HTR-8/SVneo (cell line): ENCODE measurements at regions not wholly inside any gene's neighbourhood (a gene's known extent, or its start where the extent isn't known, plus 50 kb on each side); places are given as distances from the start of the nearest gene placed in this dataset.
"Not testable (repeated sequence)": the region's sequence is repeated elsewhere in the genome, so short reads cannot be mapped to it uniquely, and the experiment has no call there.

Source experiments
- DNase-seq: peaks from one replicate; pipeline ENCODE4 v3.0.0; 2011; ENCODE audit warnings: low spot score, mixed read lengths; ENCODE audit not compliant: insufficient read length
- FAIRE-seq: peaks from 2 replicates; lab custom pipeline; 2011; peaks lifted over from hg19 to GRCh38; lab: Jason Lieb, UNC

DNA sequence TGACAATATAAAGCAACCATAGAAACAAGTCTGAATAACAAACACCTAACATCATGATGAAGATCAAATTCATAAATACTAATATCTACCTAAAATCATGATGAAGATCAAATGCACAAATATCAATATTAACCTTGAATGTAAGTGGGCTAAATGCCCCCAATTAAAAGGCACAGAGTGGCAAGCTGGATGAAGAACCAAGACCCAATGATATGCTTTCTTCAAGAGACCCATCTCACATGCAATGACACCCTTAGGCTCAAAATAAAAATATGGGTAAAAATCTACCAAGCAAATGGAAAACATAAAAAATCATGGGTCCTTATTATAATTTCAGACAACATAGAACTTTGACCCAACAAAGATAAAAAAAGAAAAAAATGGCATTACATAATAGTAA is 578.5 kb upstream of the PTCHD4 start:
- FAIRE-seq, result no peak
- DNase-seq, result no peak

DNA sequence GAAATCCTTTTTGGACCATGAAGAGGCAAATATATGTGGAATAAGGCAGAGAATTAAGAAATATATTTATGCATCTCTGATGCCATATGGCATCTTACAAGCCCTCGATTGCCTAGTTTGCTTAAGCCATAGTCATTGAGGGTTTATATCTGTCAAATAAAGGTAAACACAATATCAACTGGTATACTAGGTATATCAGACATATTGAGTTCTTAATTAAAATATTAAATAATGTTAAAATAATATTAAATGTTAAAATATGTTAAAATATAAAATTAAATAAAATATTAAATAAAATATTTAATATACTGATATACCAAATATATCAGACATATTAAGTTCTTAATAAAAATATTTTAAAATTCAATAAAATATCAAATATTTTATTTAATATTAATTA is 567.4 kb upstream of the PTCHD4 start:
- FAIRE-seq, result no peak

DNA sequence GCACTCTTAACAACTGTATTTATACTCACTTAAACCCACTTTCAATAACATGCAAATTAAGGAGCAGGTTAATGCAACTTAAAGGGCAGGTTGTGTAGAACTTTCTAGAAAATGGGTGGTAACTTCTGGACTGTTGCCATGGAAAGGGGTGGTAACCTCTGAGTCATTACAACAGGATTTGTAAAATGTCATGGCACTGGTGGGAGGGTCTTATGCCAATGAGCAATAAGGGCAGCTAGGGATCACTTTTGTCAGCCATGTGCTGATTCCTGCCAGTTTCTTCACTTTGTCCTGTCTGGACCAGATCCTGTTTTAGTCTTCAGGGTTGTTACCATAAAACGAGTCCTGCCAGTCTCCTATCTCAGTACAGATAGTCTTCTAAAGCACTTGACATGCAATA is 560.5 kb upstream of the PTCHD4 start:
- no peak for DNase-seq

More for the DNA sequence above, 567.4 kb upstream of the PTCHD4 start:
- no peak for DNase-seq

DNA sequence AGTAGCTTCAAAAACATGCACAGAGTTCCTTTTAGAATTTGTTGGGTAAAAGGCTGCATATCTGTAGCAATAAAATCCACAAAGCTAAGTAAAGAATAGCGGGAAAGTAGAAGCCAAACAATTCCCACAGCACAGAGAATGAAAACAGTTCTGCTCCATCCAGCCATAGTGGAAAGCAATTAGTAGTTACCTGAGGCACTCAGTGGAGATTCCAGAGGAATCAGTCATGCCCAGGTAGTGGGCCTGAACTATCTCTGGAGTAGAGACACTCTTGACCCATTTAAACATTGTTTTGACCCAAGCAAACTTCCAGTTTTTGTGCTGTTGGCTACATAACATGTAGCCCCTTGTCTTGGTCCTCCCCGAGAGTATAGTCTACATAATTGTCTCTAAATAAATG is 559.5 kb upstream of the PTCHD4 start:
- no peak for FAIRE-seq

More for the DNA sequence above, 560.5 kb upstream of the PTCHD4 start:
- no peak for FAIRE-seq

DNA sequence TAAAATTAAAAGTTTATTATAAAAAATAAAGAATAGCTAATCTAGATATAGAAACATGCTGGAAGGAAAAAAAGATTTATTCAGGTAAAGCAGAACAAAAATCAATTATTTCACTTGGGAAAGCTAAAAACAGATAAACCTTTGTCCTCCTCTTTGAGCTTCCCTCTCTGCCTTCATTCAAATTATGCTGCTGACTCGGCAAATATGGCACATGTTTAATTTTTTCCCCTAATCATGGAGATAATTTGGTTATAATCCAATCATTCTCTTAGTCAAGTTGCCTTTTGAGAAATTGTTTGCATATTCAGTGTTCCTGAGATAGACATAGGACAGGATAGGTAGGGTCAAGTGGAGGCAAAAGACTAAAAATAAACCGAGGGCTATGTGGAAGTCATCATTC is 556.8 kb upstream of the PTCHD4 start:
- FAIRE-seq (no peak), DNase-seq (no peak)

More for the DNA sequence above, 559.5 kb upstream of the PTCHD4 start:
- DNase-seq, result no peak

DNA sequence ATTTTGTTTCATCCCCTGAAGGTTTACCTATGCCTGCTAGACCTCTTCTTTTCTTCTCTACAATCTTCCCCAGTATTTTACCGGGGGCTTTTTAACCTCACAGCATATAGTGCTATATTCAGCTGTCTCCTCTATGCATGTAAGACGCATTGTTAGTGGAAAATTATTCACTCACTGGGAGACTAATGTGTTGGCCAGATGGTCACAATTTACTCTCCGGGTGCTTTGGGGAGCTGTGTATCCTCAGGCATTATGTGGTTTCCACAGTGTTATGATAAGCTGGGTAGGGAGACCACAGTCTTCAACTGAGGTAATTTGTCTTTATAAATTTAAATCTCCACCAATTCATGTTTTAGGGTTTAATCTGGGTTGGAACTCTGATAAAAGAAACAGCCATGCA is 553.8 kb upstream of the PTCHD4 start:
- FAIRE-seq (no peak), DNase-seq (peak; percentile 4)

DNA sequence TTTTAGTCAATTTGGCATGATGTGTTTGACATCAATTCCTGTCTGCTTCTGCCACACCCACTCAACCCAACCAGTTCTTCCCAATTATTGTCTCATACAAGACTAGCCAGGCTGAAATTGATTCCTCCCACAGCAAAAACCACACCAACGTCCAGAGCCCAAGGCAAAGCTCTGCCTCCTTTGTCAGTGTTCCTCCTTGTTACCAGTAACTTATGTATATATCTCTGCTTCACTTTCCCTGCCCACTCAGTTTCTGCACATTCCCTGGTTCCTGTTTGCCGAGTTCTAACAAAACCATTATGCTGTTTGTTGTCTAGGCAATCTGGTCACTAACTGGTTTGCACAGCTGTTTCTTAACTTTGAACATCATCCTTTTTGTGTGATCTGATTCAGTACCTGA is 547.9 kb upstream of the PTCHD4 start:
- FAIRE-seq (no peak), DNase-seq (no peak)

DNA sequence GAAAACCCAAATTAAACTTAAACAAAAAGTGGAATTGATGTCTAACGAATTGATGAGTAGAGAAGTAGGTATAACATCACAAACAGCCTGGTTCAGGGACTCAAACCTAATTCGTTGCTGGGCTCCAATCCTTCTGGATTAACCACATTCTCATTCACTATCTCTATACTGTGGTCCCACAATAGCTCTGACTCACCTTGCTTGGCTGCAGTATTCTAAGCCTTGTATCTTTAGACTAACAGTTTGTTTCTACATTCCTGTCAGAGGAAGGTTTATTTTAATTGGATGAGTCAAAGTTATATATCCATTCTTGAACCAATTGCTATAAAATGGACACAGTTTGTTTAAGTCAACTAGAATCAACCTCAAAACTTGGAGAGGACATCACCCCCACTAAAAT is 530.5 kb upstream of the PTCHD4 start:
- no peak for DNase-seq
- no peak for FAIRE-seq

DNA sequence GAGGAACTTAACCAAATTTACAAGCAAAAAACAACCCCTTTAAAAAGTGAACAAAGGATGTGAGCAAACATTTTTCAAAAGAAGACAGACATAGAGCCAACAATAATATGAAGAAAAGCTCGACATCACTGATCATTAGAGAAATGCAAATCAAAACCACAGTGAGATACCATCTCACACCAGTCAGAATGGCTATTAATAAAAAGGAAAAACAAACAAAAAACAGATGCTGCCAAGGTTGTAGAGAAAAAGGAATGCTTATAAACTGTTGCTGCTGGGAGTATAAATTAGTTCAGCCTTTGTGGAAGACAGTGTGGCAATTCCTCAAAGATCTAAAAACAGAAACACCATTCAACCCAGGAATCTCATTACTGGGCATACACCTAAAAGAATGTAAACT is 527.8 kb upstream of the PTCHD4 start:
- not testable (repeated sequence) for DNase-seq, FAIRE-seq

DNA sequence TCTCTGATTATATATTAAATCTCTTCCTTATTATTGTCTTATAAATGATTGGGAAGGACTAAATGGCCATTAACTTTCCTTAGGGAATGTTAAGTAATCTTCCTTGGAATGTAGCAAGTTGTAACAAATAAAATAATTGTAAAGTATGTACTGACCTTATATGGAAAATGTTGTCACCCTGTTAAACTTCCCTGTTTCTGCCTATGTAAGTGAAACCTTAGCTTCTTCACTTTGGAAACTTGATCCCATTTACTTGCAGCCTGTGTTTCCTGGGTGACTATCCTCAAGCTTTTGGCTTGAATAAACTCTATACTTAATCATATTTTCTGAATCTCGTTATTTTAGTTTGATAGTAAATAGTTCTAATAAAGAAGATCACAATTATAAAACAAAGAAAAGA is 519.5 kb upstream of the PTCHD4 start:
- FAIRE-seq, result no peak
- DNase-seq, result no peak

DNA sequence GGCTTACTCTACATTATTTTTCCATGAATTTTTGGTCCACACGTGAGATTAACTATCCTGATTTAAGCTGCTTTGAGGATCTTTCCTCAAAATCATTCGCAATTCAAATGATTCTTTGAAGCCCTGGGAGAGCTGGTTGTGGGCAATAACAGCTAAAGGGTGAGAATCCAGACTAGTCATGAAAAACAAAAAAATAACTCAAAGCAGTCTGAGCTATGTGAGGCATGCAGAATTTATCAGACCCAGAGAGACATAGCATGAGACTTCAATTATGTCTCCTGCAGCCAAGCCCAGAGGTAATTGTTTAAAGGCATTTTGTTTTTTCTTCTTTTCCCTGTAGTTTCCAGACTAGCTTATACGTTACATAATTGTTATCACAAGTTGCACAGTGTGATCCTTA is 517.3 kb upstream of the PTCHD4 start:
- no peak for FAIRE-seq
- no peak for DNase-seq

DNA sequence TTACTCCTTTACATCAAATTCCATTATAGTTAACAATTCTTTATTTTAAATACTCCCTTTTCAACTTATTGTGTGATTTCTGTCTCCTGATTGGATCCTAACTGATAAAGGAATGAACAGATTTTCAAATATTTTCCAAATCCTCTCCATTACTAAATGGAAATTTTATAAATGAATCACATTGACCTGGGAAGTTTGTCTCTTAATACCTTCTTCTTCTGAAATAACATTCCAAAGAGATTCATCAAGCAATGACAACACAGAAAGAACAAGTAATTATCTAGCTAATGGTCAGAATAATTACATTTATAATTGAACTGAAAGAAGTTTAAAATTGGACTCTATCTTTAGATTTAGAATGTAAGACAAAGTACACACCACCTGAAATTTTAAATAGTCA is 515.4 kb upstream of the PTCHD4 start:
- no peak for FAIRE-seq
- DNase-seq, result no peak

DNA sequence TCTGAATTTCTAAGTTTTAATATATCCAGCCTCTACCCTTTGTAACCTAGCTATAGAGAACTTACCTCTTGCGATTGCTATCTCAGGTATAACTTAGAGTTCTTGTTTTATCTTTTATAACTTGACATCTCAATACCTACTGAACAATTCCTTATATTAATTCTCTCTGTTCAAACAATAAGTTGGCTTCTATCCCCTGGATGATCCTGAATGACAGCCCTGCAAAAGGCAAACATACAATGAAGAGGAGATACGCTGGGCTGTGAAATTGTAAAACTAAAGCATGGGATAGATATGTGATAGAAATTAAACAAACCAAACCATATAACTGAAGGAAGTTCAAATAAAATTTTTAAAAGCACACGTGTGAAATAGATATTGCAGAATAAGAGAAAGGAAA is 513.6 kb upstream of the PTCHD4 start:
- FAIRE-seq (no peak), DNase-seq (no peak)

DNA sequence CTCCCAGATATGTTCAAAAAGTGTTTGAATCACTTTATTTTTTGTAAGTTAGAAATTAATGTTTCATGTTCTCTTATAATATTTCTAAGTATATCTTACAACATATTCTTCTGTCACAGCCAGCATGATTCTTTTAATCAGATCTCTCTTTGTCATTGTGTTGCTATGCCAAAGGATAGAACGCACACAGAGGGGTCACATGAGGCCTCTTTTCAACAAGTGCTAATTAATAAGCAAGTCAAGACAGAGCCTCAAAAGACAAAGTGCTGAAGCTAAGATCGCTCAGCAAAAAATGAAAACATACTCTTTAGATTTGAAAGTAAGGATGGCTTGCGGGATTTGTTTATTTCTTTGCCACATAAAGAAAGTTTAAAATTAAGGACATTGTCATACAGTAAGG is 508.8 kb upstream of the PTCHD4 start:
- FAIRE-seq (no peak), DNase-seq (no peak)

DNA sequence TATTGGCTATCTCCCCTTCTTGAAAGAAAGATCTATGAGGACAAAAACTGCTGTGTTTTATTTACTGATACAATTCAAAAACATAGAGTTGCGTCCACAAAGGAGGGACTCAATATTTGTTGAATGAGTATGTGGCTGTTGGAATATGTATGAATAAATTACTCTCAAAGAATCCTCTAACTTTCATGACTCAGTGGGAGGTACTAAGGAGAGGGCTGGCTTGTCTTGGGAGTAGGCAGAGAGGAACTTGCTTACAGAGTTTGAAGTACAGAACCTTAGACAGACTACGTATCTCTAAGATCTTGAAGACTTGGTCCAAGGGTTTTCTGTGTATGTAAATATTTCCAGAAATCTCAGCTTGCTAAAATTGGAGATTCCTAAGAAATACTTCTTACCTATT is 504.0 kb upstream of the PTCHD4 start:
- DNase-seq (no peak), FAIRE-seq (no peak)

DNA sequence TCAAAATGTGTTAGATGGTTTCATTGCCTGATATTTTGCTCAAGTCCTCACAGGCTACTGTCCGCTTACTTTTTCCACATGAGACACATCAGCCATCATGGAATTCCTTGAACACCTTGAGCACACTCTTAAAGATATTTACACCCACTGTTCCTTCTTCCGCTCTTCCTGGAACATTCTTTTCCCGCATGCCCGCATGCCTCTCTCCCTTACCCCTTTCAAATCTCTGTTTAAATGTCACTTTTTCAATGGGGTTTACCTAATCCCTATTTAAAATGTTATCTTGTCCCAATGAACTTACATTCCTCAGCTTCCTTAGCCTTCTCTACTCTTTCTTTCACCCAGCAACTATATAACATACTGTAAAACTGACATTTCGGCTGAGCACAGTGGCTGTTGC is 503.3 kb upstream of the PTCHD4 start:
- FAIRE-seq (no peak), DNase-seq (no peak)

DNA sequence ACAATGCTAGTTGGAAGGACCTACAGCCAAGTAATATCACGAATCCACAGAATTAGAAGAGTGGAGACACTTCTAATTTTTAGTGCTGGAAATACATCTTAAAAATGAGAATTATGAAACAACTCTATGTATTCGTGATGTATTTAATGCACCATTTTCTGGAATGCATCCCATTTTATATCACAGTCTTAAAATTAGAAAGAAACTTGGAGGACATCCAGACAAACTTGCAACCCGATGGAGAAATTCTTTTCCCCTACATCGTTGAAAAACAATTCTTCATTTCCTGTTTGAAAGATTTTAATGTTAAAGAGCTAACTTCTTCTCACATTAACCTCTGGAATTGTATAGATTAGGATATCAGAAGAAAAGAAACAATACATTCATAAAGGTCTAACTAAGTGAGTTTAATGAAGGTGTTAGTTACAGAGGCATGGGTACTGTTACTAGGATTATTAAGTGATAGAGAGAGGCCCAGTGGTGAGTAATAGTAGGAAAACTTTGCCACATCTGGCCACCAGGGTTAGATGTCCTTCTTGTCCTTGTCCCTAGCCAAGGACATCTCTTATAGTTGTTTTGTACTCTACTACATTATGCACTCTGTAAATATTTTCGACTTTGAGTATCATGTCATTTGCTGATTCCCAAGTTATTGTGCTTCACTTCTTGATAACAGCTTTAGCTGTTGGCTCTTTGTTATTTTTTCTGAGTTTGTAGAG is 502.4 kb upstream of the PTCHD4 start:
- no peak for DNase-seq
- FAIRE-seq, result no peak

DNA sequence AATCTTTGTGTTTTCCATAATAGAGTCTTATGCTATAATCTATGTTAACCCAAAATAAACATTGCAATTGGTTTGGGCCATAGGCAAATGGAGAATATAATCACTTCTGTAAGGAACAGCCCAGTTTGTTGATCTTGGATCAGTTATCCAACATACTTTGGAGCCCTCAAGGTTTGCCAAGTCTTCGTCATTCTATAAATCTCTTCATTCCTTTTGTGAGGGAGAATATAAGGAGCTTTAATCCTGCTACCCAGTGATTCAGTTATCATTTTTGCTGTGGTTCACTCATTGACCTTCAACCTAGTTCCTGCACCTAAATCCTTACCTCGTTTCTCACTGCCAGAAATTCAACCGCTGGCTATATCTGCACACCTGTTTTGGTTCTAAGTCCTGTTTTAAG is 500.3 kb upstream of the PTCHD4 start:
- DNase-seq (no peak), FAIRE-seq (no peak)

DNA sequence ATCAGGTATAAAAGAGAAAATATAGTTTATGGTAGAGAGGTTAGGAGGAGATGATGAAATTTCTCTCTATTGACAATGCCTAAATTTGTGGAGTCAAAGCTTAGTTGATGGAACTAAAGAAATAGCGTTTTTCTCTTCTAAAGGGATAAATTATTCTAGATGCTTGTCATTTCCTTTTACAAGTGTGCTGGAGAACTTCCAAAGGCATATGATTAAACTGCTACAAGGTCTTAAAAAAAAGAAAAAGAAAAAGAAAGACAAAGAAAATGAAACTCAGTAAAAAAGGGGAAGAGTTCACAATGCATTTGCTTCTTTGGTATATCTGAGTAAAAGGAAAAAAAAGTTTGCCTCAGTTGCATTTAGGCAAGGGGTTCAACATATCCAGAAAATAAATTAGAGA is 499.8 kb upstream of the PTCHD4 start:
- FAIRE-seq (no peak), DNase-seq (no peak)

DNA sequence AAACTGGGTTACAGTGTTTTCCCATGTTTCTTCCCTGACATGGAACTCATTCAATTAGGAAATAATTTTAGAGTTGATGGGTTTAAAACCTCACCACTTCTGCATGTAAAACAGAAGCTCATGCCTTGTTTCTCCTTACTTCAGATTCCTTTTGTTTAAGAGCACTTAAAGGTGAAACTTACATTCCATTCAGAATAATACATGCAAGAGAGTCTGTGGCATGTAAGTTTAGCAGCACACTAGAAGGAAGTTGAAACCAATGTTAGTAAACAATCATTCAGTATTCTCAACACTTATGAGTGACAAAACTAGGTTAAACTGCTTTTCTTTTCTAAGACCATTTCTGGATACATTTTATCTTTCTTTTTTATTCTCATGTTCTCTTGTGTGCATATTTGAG is 495.6 kb upstream of the PTCHD4 start:
- no peak for DNase-seq
- no peak for FAIRE-seq

DNA sequence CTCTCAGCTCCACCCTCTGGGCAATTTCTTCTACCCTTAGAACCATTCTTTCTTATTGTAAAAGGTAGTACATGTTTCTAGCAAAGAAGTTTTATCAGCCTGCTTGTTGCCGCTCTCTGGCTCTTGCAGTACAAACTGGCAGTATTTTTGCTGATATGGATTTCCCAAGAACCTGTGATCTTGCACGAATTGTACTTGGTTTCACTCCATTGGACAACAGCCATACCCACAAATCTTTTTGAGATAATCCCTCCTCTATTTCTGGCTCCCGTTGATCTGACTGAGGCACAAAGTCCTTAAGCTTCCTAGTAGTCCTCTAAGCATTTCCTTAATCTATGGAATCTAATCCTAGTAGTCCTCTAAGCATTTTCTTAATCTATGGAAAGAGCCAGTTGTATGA is 487.0 kb upstream of the PTCHD4 start:
- no peak for DNase-seq
- FAIRE-seq, result no peak

DNA sequence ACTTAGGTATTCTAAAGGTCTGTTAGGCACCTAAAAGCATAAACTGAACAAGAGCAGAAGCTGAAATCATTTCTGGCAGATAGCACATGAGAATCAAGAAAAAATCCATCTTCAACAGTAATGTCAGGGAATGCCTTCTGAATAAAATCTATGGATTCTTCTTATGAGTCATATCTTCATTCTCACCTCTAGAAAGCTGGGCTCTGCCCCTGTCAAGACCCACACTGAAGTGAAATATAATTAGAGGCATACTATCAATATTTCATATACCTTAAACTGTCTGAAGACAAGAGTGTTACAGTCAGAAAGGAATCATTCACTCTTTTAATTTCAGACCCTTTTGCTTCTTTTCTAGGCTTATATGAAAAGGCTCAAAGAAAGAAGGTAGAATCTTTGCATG is 485.8 kb upstream of the PTCHD4 start:
- FAIRE-seq, result no peak
- DNase-seq, result no peak

DNA sequence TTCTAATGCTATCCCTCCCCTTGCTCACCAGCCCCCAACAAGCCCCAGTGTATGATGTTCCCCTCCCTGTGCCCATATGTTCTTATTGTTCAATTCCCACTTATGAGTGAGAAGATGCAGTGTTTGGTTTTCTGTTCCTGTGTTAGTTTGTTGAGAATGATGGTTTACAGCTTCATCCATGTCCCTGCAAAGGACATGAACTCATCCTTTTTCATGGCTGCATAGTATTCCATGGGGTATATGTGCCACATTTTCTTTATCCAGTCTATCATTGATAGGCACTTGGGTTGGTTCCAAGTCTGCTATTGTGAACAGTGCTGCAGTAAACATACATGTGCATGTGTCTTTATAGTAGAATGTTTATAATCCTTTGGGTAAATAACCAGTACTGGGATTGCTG is 480.2 kb upstream of the PTCHD4 start:
- DNase-seq, FAIRE-seq: not testable (repeated sequence)
